ENCODE measurements at regions not wholly inside any gene's neighbourhood (a gene's known extent, or its start where the extent isn't known, plus 50 kb on each side); places are given as distances from the start of the nearest gene placed in this dataset.

- DNase-seq (ENCODE audit: low read depth, low spot score) (no peak), FAIRE-seq (peak; percentile 68)
- TF ChIP-seq SIX5 (IDR thresholded peaks at IDR 0.05; ENCODE audit: low read depth, low read length, severe bottlenecking) (no peak), SMC3 (IDR thresholded peaks at IDR 0.05; ENCODE audit: borderline replicate concordance, low read length) (peak; percentile 48; the same call in 1 of the 2 replicates), NRF1 (conservative IDR thresholded peaks at IDR 0.05; ENCODE audit: low read depth, low read length) (no peak), SMAD5 (IDR thresholded peaks at IDR 0.05; ENCODE audit: low read depth) (no peak), EED (IDR thresholded peaks at IDR 0.05; ENCODE audit: low read depth) (no peak), CTCF (IDR thresholded peaks at IDR 0.05 in 2 of 3, conservative IDR thresholded peaks at IDR 0.05 in 1 of 3; ENCODE audit: control insufficient read depth in 2 of 3, extremely low read depth in 1 of 3, insufficient read depth in 1 of 3, low read depth in 3 of 3, low read length in 3 of 3) (peak; percentile 67 to 90 (median 87)), SRF (IDR thresholded peaks at IDR 0.05; ENCODE audit: low read depth in 2 of 2, low read length in 2 of 2) (no peak), CBX5 (IDR thresholded peaks at IDR 0.05; ENCODE audit: low read depth) (no peak), ZNF217 (IDR thresholded peaks at IDR 0.05) (no peak), PAX5 (IDR thresholded peaks at IDR 0.05; ENCODE audit: borderline replicate concordance, low read depth, low read length) (no peak), POLR2AphosphoS2 (IDR thresholded peaks at IDR 0.05; ENCODE audit: low read depth, low read length) (no peak), ZBTB11 (CRISPR knock-in tag; IDR thresholded peaks at IDR 0.05) (no peak), RAD21 (IDR thresholded peaks at IDR 0.05; ENCODE audit: insufficient read depth, low read depth, low read length) (peak; percentile 43), MEF2B (IDR thresholded peaks at IDR 0.05; ENCODE audit: partially characterized antibody, poor library complexity, severe bottlenecking) (no peak), YY1 (IDR thresholded peaks at IDR 0.05; ENCODE audit: low read depth, low read length) (0 out of 2 replicates have a peak, but pooled peaks have one; percentile 22), NR2C2 (IDR thresholded peaks at IDR 0.05; ENCODE audit: borderline replicate concordance, control insufficient read depth, insufficient read length, low read depth) (no peak)
- TF ChIP-seq, protein P1, sequence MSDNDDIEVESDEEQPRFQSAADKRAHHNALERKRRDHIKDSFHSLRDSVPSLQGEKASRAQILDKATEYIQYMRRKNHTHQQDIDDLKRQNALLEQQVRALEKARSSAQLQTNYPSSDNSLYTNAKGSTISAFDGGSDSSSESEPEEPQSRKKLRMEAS (IDR thresholded peaks at IDR 0.05; ENCODE audit: low read depth, low read length), result no peak
These were observed 126.6 kb downstream of the PPP4R3C start for GRCh38 chrX:27336466-27337091.

More at GRCh38 chrX:27336466-27337091, 126.6 kb downstream of the PPP4R3C start:
- H3K36me3 ChIP-seq (ENCODE audit: control insufficient read depth in 2 of 2, insufficient read depth in 2 of 2, low read length in 1 of 2), result no peaks in the 10 kb centered on the region
- ChIA-PET CTCF (interaction anchor here (0.7 to 1.5 kb wide), 5 partner anchors 10 to 553 kb away, joined by 3 to 10 read pairs (median 8); no protein-coding TSS in a partner anchor), POLR2A (no interaction called here), RAD21 (ENCODE audit: unreplicated experiment) (interaction anchor here (1.0 kb wide), 1 partner anchor 13 kb away, joined by 4 read pairs; no protein-coding TSS in a partner anchor), SMC1A (ENCODE audit: uncharacterized antibody, unreplicated experiment) (interaction anchor here (0.5 to 1.2 kb wide), 3 partner anchors 146 to 552 kb away, joined by 3 to 6 read pairs (median 4); no protein-coding TSS in a partner anchor)
- no peaks in the 10 kb centered on the region for H3K27me3 ChIP-seq (replicated peaks in 1 of 2; ENCODE audit: control insufficient read depth in 2 of 2, insufficient read depth in 2 of 2, low read length in 1 of 2)
- no peak overlapping the region for H3K4me2 ChIP-seq (ENCODE audit: control insufficient read depth, insufficient read depth)
- no peaks in the 10 kb centered on the region for H3K9me3 ChIP-seq (replicated peaks; ENCODE audit: control insufficient read depth, insufficient read depth, low read length)
- ATAC-seq, result peak; percentile 73
- no peak overlapping the region for H3K4me3 ChIP-seq
- H4K20me1 ChIP-seq (ENCODE audit: control insufficient read depth, insufficient read depth), result no peaks in the 10 kb centered on the region
- no peaks in the 10 kb centered on the region for H3K79me2 ChIP-seq (ENCODE audit: control insufficient read depth, insufficient read depth, low read length)
- 18% methylated on average over 9 of the region's 9 CpGs for whole genome bisulfite sequencing (ENCODE audit: insufficient coverage, insufficient replicate concordance, low lambda C conversion rate, missing lambda C conversion rate)
- H3K4me1 ChIP-seq (ENCODE audit: control insufficient read depth, insufficient read depth, low read length), result no peaks in the 10 kb centered on the region
- no TSS peak for BruUV-seq (replicated peaks)
- no peak overlapping the region for H3K27ac ChIP-seq (ENCODE audit: control insufficient read depth, insufficient read depth)
- no peak overlapping the region for H2AFZ ChIP-seq (ENCODE audit: control insufficient read depth, low read depth, low read length)
- intact Hi-C loops (cut with micrococcal nuclease; ENCODE audit: unreplicated experiment) (loop anchor here (1.0 to 5.0 kb wide), 3 partner anchors 539 to 684 kb away; no protein-coding TSS in a partner anchor), in situ Hi-C loops (cut with MboI) (no loop called here)
- H3K9ac ChIP-seq (ENCODE audit: control insufficient read depth, insufficient read depth, low read length), result no peak overlapping the region

Measured in GM12878 (cell line).